HepG2 (cell line): ENCODE measurements at regions not wholly inside any gene's neighbourhood (a gene's known extent, or its start where the extent isn't known, plus 50 kb on each side); places are given as distances from the start of the nearest gene placed in this dataset.

ENCODE experiments used
- ATAC-seq: fragments of 200-7000 bp; cut with Tn5 transposase; 3 replicates; pipeline ENCODE4 v1.9.1; 2020; ENCODE audit warnings: mild to moderate bottlenecking, moderate library complexity
- BruUV-seq: library from RNA; stranded (reverse); fragments of 400-500 nt; replicated peaks from 2 replicates; lab custom pipeline; 2021; lab: Mats Ljungman, UMichigan
- CTCF ChIA-PET: fragments of 300-600 bp; formaldehyde crosslinking; extraction: SDS; loops from one replicate; lab custom pipeline; 2021; ENCODE audit warnings: low total read pairs, inconsistent platforms, low intra/inter-chr PET ratio; lab: Yijun Ruan, JAX
- POLR2A ChIA-PET: fragments of 350-600 bp; sonication (Branson Sonifier 250); formaldehyde crosslinking; loops from one replicate; lab custom pipeline; 2020; ENCODE audit warnings: antibody characterized with exemption, inconsistent platforms; lab: Yijun Ruan, JAX
- DNase-seq: peaks from one replicate; pipeline ENCODE4 v3.0.0-alpha.2; 2015; ENCODE audit warnings: low spot score
- FAIRE-seq: peaks from 3 replicates; lab custom pipeline; 2011; peaks lifted over from hg19 to GRCh38; lab: Jason Lieb, UNC
- H2AFZ ChIP-seq: one replicate; pipeline ENCODE4 v1.6.1; 2011; ENCODE audit warnings: low read length, inconsistent platforms
- H3K27ac ChIP-seq: fragments of 300-600 bp; 3 replicates; pipeline ENCODE4 v1.8.0; 2011; ENCODE audit warnings: mixed run types, mild to moderate bottlenecking, mixed read lengths, low read length, inconsistent platforms; ENCODE audit not compliant: insufficient read depth; ENCODE audit errors: extremely low read length
- H3K27me3 ChIP-seq, 2 experiments: fragments of 200-600 bp in 1 of 2; 2 replicates in 1 of 2; 3 replicates in 1 of 2; pipeline versions ENCODE4 v1.6.0 to v1.8.0; 2011; ENCODE audit warnings: low read length in 2 of 2, mild to moderate bottlenecking in 2 of 2, moderate library complexity in 2 of 2, inconsistent platforms in 1 of 2; ENCODE audit not compliant: insufficient read depth in 2 of 2, control insufficient read depth in 1 of 2
- H3K36me3 ChIP-seq, 2 experiments: fragments of 200-600 bp in 1 of 2; replicated peaks in 1 of 2; 2 replicates in 1 of 2; 3 replicates in 1 of 2; pipeline versions ENCODE4 v1.5.1 to v1.8.0; 2011; ENCODE audit warnings: low read length in 2 of 2, inconsistent platforms in 1 of 2; ENCODE audit not compliant: insufficient read depth in 2 of 2, control insufficient read depth in 1 of 2
- H3K4me1 ChIP-seq: 2 replicates; pipeline ENCODE4 v1.5.1; 2012; ENCODE audit warnings: low read length, inconsistent platforms; ENCODE audit not compliant: insufficient read depth
- H3K4me2 ChIP-seq: 2 replicates; pipeline ENCODE4 v1.6.0; 2011; ENCODE audit warnings: low read depth, low read length, inconsistent platforms
- H3K4me3 ChIP-seq, 3 experiments: fragments of 200-600 bp in 1 of 3; sonication (generic), shearing (Covaris generic) in 1 of 3; replicated peaks in 1 of 3; 2 replicates each; pipeline ENCODE4 v1.5.1; 2011 to 2016; ENCODE audit warnings: low read length in 3 of 3, inconsistent platforms in 2 of 3, low read depth in 2 of 3, mild to moderate bottlenecking in 2 of 3, control low read depth in 1 of 3, mixed read lengths in 1 of 3; ENCODE audit not compliant: insufficient read depth in 1 of 3
- H3K79me2 ChIP-seq: one replicate; pipeline ENCODE4 v1.6.1; 2011; ENCODE audit warnings: low read length, inconsistent platforms; ENCODE audit not compliant: insufficient read depth
- H3K9ac ChIP-seq: 2 replicates; pipeline ENCODE4 v1.6.0; 2011; ENCODE audit warnings: mild to moderate bottlenecking, low read depth, low read length, inconsistent platforms; ENCODE audit not compliant: insufficient read depth
- H3K9me3 ChIP-seq: 2 replicates; pipeline ENCODE4 v1.5.1; 2012; ENCODE audit warnings: mild to moderate bottlenecking, low read length
- H4K20me1 ChIP-seq: 2 replicates; pipeline ENCODE4 v1.6.0; 2011; ENCODE audit warnings: inconsistent platforms, mild to moderate bottlenecking, low read length, moderate library complexity; ENCODE audit not compliant: insufficient read depth
- CREB1 ChIP-seq, 2 experiments: fragments of 450-650 bp in 1 of 2; IDR thresholded peaks; 2 replicates each; pipeline ENCODE4 v1.6.1; 2016 to 2017; ENCODE audit warnings: control low read depth in 1 of 2, mild to moderate bottlenecking in 1 of 2, missing compliant biosample characterization in 1 of 2, missing genetic modification characterization in 1 of 2
- DDIT3 ChIP-seq: sonication (generic); formaldehyde crosslinking; IDR thresholded peaks from 2 replicates; pipeline ENCODE4 v1.4.0; 2020; ENCODE audit warnings: mild to moderate bottlenecking, missing genetic modification reagents
- HIC2 ChIP-seq: sonication (generic); formaldehyde crosslinking; IDR thresholded peaks from 2 replicates; pipeline ENCODE4 v1.9.0; 2022; ENCODE audit warnings: low read depth, missing genetic modification reagents
- HINFP ChIP-seq: sonication (generic); formaldehyde crosslinking; IDR thresholded peaks from 2 replicates; pipeline ENCODE4 v1.4.0; 2020; ENCODE audit warnings: low read depth, mild to moderate bottlenecking, missing genetic modification reagents
- HMG20A ChIP-seq: IDR thresholded peaks from 2 replicates; pipeline ENCODE4 v1.6.1; 2016; ENCODE audit warnings: borderline replicate concordance
- IRF2 ChIP-seq: IDR thresholded peaks from 2 replicates; pipeline ENCODE4 v1.6.1; 2018; ENCODE audit warnings: missing genetic modification reagents, missing compliant biosample characterization
- NKX3-1 ChIP-seq: sonication (generic); formaldehyde crosslinking; IDR thresholded peaks from 2 replicates; pipeline ENCODE4 v1.5.0; 2020; ENCODE audit warnings: missing genetic modification reagents
- REPIN1 ChIP-seq: sonication (generic); formaldehyde crosslinking; IDR thresholded peaks from 2 replicates; pipeline ENCODE4 v1.8.0; 2022; ENCODE audit warnings: missing genetic modification reagents, low read depth, mild to moderate bottlenecking, borderline replicate concordance
- SMAD1 ChIP-seq: sonication (generic); formaldehyde crosslinking; IDR thresholded peaks from 2 replicates; pipeline ENCODE4 v1.4.0; 2020; ENCODE audit warnings: missing genetic modification reagents, low read depth, mild to moderate bottlenecking, borderline replicate concordance
- THAP8 ChIP-seq: sonication (generic); formaldehyde crosslinking; IDR thresholded peaks from 2 replicates; pipeline ENCODE4 v1.5.1; 2020; ENCODE audit warnings: missing genetic modification reagents, mild to moderate bottlenecking, borderline replicate concordance
- ZNF557 ChIP-seq: sonication (generic); formaldehyde crosslinking; IDR thresholded peaks from 2 replicates; pipeline ENCODE4 v1.4.0; 2020; ENCODE audit warnings: missing genetic modification reagents
- ZNF614 ChIP-seq: IDR thresholded peaks from 2 replicates; pipeline ENCODE4 v1.6.1; 2018; ENCODE audit warnings: missing biosample characterization, missing genetic modification reagents, inconsistent platforms, borderline replicate concordance
- ZSCAN20 ChIP-seq: sonication (generic); formaldehyde crosslinking; IDR thresholded peaks from 2 replicates; pipeline ENCODE4 v1.4.0; 2020; ENCODE audit warnings: missing genetic modification reagents, mild to moderate bottlenecking, borderline replicate concordance
- ZSCAN30 ChIP-seq: sonication (generic); formaldehyde crosslinking; IDR thresholded peaks from 2 replicates; pipeline ENCODE4 v1.5.0; 2020; ENCODE audit warnings: mild to moderate bottlenecking, missing genetic modification reagents
- WGBS: methylation state at CpG from one replicate; pipeline ENCODE4 v1.1.6; 2017; ENCODE audit warnings: low lambda C conversion rate; 5-methylcytosine and 5-hydroxymethylcytosine counted together
- in situ Hi-C: cut with HindIII; loops from 2 replicates; pipeline ENCODE4 v1.10.0; 2017; ENCODE audit warnings: low pct_unique_long_range_greater_than_20kb; ENCODE audit not compliant: extremely low pct_ligation_motif_present
- intact Hi-C: fragments of 100-400 bp; cut with micrococcal nuclease; formaldehyde crosslinking; loops from one replicate; pipeline ENCODE4 v1.10.0; 2022; ENCODE audit not compliant: unreplicated experiment

GRCh38 chr2:145235312-145235711, 715.4 kb upstream of the ZEB2 start (continued):
- TF ChIP-seq REPIN1: no peak

GRCh38 chr2:145230546-145230945, 710.6 kb upstream of the ZEB2 start:
- in situ Hi-C loops (no loop called here), intact Hi-C loops (no loop called here)
- Histone ChIP-seq H3K79me2 (no peaks in the 10 kb centered on the region), H3K4me2 (no peak overlapping the region), H3K27me3 (no peaks in the 10 kb centered on the region), H3K9me3 (no peaks in the 10 kb centered on the region), H3K27ac (no peak overlapping the region), H3K9ac (no peak overlapping the region), H4K20me1 (no peaks in the 10 kb centered on the region), H3K4me1 (no peaks in the 10 kb centered on the region), H3K4me3 (no peak overlapping the region), H2AFZ (no peak overlapping the region), H3K36me3 (no peaks in the 10 kb centered on the region)
- DNase-seq (no peak), FAIRE-seq (no peak), ATAC-seq (no peak)
- ChIA-PET POLR2A (no interaction called here), CTCF (no interaction called here)
- no TSS peak for BruUV-seq
- WGBS: 22% methylated on average over 3 of the region's 3 CpGs
- no peak for TF ChIP-seq SMAD1 (CRISPR knock-in tag)
- TF ChIP-seq THAP8 (CRISPR knock-in tag): no peak
- no peak for TF ChIP-seq ZNF557 (CRISPR knock-in tag)

GRCh38 chr2:145228506-145228905, 708.6 kb upstream of the ZEB2 start:
- no peak for ATAC-seq
- Histone ChIP-seq H3K27me3 (no peaks in the 10 kb centered on the region), H3K27ac (no peak overlapping the region), H3K36me3 (no peaks in the 10 kb centered on the region), H3K79me2 (no peaks in the 10 kb centered on the region), H4K20me1 (no peaks in the 10 kb centered on the region), H3K4me2 (no peak overlapping the region), H3K4me3 (no peak overlapping the region), H3K9me3 (no peaks in the 10 kb centered on the region; the same call in 1 of the 2 replicates), H2AFZ (no peak overlapping the region), H3K9ac (no peak overlapping the region), H3K4me1 (no peaks in the 10 kb centered on the region)
- intact Hi-C loops: no loop called here
- in situ Hi-C loops: no loop called here
- no peak for DNase-seq
- CTCF ChIA-PET: no interaction called here
- FAIRE-seq: no peak
- WGBS: 28% methylated on average over 5 of the region's 5 CpGs
- no TSS peak for BruUV-seq
- POLR2A ChIA-PET: no interaction called here
- TF ChIP-seq CREB1 (IDR thresholded peaks at IDR 0.05) (no peak), CREB1 (CRISPR knock-in tag; IDR thresholded peaks at IDR 0.05) (no peak), ZNF614 (no peak), NKX3-1 (CRISPR knock-in tag) (no peak), ZSCAN30 (CRISPR knock-in tag) (no peak), ZSCAN20 (CRISPR knock-in tag) (no peak), HINFP (no peak), HIC2 (CRISPR knock-in tag) (no peak), HMG20A (CRISPR knock-in tag) (no peak), DDIT3 (CRISPR knock-in tag) (no peak), IRF2 (no peak)
